Upper lobe of right lung (tissue), 1 donor: ENCODE measurements at regions not wholly inside any gene's neighbourhood (a gene's known extent, or its start where the extent isn't known, plus 50 kb on each side); places are given as distances from the start of the nearest gene placed in this dataset.

ENCODE experiments used
- ATAC-seq: fragments of 200-7000 bp; cut with Tn5 transposase; one replicate; pipeline ENCODE4 v1.9.1; 2020; ENCODE audit warnings: mild to moderate bottlenecking, moderate library complexity
- DNase-seq: peaks from one replicate; pipeline ENCODE4 v3.0.0-alpha.2; 2020
- H3K27ac ChIP-seq: fragments of 200-600 bp; one replicate; pipeline ENCODE4 v1.8.0; 2022
- H3K27me3 ChIP-seq: fragments of 200-600 bp; one replicate; pipeline ENCODE4 v1.8.0; 2022; ENCODE audit warnings: mild to moderate bottlenecking
- H3K36me3 ChIP-seq: fragments of 200-600 bp; one replicate; pipeline ENCODE4 v1.8.0; 2022
- H3K4me1 ChIP-seq: fragments of 200-600 bp; one replicate; pipeline ENCODE4 v1.8.0; 2022
- H3K4me3 ChIP-seq: fragments of 200-600 bp; one replicate; pipeline ENCODE4 v1.8.0; 2022; ENCODE audit warnings: mild to moderate bottlenecking
- H3K9me3 ChIP-seq: fragments of 200-600 bp; one replicate; pipeline ENCODE4 v1.8.0; 2022
- intact Hi-C: fragments of 100-400 bp; cut with DNase I; formaldehyde crosslinking; loops from one replicate; pipeline ENCODE4 v1.11.0; 2022
- TF ChIP-seq, protein P1 (sequence below): fragments of 200-600 bp; IDR thresholded peaks from one replicate; pipeline ENCODE4 v1.8.0; 2022; ENCODE audit warnings: antibody characterized with exemption
- donor health status: DM: no; HTN: yes; CAD: no; lungs with severe emphysema.

DNA sequence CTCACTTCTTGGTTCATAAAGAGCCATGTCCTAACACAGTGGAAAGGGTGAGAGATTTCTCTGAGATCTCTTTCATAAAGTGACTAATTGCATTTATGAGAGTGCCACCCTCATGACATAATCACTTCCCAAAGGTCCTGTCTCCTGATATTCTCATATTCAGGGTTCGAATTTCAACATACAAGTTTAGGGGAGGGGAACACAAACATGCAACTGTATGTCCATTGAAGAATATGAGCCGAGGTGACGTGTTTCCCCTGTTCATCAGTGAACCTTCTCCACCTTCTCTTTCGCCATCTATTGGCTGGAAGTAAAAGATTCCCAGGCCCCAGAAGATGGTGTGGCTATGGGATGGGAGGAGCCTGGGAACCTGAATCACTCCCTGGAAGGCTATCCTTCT is 354.2 kb upstream of the ATP2B1 start:
- TF ChIP-seq, protein P1, sequence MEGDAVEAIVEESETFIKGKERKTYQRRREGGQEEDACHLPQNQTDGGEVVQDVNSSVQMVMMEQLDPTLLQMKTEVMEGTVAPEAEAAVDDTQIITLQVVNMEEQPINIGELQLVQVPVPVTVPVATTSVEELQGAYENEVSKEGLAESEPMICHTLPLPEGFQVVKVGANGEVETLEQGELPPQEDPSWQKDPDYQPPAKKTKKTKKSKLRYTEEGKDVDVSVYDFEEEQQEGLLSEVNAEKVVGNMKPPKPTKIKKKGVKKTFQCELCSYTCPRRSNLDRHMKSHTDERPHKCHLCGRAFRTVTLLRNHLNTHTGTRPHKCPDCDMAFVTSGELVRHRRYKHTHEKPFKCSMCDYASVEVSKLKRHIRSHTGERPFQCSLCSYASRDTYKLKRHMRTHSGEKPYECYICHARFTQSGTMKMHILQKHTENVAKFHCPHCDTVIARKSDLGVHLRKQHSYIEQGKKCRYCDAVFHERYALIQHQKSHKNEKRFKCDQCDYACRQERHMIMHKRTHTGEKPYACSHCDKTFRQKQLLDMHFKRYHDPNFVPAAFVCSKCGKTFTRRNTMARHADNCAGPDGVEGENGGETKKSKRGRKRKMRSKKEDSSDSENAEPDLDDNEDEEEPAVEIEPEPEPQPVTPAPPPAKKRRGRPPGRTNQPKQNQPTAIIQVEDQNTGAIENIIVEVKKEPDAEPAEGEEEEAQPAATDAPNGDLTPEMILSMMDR: no peak
- H3K4me1 ChIP-seq: no peaks in the 10 kb centered on the region
- H3K9me3 ChIP-seq: no peaks in the 10 kb centered on the region
- no peaks in the 10 kb centered on the region for H3K36me3 ChIP-seq
- DNase-seq: no peak
- H3K4me3 ChIP-seq: no peak overlapping the region
- ATAC-seq: no peak
- H3K27me3 ChIP-seq: no peaks in the 10 kb centered on the region
- H3K27ac ChIP-seq: no peak overlapping the region
- intact Hi-C loops: no loop called here

DNA sequence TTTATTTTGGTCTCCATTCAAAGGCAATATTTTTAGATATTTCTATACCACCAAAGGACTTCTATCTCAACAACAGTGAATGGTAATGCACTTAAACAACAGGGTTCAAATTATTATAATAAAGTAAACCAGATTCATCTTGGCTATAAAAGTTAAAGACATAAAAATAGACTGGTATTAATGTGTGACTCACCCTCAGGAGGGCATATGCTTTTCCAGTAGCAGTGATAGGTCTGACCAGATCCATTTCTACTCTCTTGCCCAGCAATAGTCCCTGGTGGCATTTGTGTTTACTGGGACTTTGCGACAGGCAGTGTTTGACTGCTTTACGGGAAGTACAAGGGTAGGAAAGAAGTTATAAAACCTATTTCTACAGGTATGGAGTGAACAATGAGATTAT is 353.2 kb upstream of the ATP2B1 start:
- DNase-seq (no peak), ATAC-seq (no peak)
- TF ChIP-seq, protein P1: no peak
- Histone ChIP-seq H3K27me3 (no peaks in the 10 kb centered on the region), H3K4me3 (no peak overlapping the region), H3K36me3 (no peaks in the 10 kb centered on the region), H3K4me1 (no peaks in the 10 kb centered on the region), H3K9me3 (no peaks in the 10 kb centered on the region), H3K27ac (no peak overlapping the region)
- intact Hi-C loops: no loop called here

DNA sequence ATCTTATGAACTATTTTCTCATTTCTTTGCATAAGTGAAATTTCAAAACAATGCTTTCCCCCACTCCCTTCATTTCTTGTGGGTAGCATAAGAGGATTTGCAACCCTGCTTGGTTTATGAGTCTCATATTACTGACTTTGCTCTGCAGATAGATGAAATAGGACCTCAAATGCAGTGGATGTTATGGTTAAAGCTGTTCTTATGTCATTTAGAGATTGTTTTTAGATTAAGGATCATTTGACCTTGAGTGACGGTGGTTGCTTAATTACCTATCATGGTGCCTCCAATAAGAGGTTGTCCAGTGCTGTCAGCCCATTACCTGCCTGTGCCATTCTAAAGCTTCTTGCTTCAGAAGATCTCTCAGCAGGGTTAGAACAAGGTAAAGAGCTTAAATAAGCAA is 351.4 kb upstream of the ATP2B1 start:
- TF ChIP-seq, protein P1: no peak
- Histone ChIP-seq H3K9me3 (no peaks in the 10 kb centered on the region), H3K27ac (no peak overlapping the region), H3K27me3 (no peaks in the 10 kb centered on the region), H3K4me3 (no peak overlapping the region), H3K36me3 (no peaks in the 10 kb centered on the region), H3K4me1 (no peaks in the 10 kb centered on the region)
- ATAC-seq: no peak
- DNase-seq: no peak
- intact Hi-C loops: no loop called here

DNA sequence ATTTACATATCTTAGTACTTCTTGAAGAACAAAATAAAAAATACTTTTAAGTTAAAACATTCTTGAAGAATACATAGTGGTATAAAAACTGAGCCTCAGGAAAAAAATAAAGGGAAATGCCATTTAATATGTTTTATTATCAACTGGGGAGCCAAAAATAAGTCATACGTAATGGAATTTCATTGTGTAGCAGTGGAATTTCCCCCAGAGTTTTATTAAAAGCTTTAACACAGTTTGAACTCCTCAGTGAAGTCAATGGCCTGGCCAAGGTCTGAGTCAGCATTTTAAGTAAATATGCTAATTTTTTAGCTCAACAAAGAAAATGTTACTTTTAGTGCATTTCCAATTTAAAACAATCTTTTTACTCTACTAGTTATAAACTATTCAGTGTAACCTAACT is 350.1 kb upstream of the ATP2B1 start:
- TF ChIP-seq, protein P1: no peak
- no peak for DNase-seq
- H3K9me3 ChIP-seq: no peaks in the 10 kb centered on the region
- no peaks in the 10 kb centered on the region for H3K27me3 ChIP-seq
- no peaks in the 10 kb centered on the region for H3K4me1 ChIP-seq
- no peak overlapping the region for H3K4me3 ChIP-seq
- intact Hi-C loops: no loop called here
- H3K27ac ChIP-seq: no peak overlapping the region
- ATAC-seq: no peak
- no peaks in the 10 kb centered on the region for H3K36me3 ChIP-seq

DNA sequence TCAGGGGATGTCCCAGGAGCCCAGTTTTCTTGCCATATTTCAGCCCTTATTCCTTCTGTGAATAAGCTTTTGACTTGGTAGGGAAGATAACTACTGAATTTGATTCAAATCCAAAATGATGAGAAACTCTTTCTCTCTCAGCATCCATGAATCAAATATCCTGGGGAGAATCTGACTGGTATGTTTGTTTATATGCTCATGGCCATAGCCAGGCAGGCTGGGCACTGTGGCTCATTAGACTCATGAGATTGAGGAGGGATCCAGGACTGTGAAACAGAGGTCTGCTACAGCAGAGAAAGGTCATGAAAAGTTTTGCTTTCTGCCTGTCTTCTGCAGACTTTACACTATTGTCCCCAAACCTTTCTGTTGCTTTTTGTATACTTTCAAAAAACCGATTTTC is 346.4 kb upstream of the ATP2B1 start:
- ATAC-seq: no peak
- Histone ChIP-seq H3K27me3 (no peaks in the 10 kb centered on the region), H3K4me3 (no peak overlapping the region), H3K9me3 (no peaks in the 10 kb centered on the region), H3K36me3 (no peaks in the 10 kb centered on the region), H3K27ac (no peak overlapping the region), H3K4me1 (no peaks in the 10 kb centered on the region)
- intact Hi-C loops: no loop called here
- TF ChIP-seq, protein P1: no peak
- DNase-seq: no peak

DNA sequence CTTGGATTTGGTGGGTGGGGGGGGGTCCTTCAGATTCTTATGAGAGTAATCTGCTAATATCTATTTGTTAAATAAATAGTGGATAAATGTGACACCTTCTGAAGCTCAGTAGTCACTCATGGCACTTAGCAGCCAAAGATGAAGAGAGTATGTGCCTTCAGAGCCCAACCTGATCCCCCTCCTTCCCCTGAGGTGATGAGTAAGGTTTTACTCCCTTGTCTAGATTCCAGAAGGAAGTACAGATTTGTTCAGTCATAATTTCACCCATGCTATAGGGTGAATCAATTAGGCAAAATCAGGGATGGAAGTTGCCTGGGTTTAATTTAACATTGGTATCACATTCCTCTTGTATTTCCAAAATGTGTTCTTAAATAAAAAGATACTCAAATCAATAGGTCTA is 340.3 kb upstream of the ATP2B1 start:
- Histone ChIP-seq H3K27ac (no peak overlapping the region), H3K9me3 (no peaks in the 10 kb centered on the region), H3K4me3 (no peak overlapping the region), H3K36me3 (no peaks in the 10 kb centered on the region), H3K4me1 (no peaks in the 10 kb centered on the region), H3K27me3 (no peaks in the 10 kb centered on the region)
- no peak for DNase-seq
- intact Hi-C loops: no loop called here
- TF ChIP-seq, protein P1: no peak
- no peak for ATAC-seq
